Osteoblast (primary cell): ENCODE measurements at regions not wholly inside any gene's neighbourhood (a gene's known extent, or its start where the extent isn't known, plus 50 kb on each side); places are given as distances from the start of the nearest gene placed in this dataset.
A peak's percentile ranks its signal among the peaks of the same experiment; 100 is the strongest.

Experiments used
- DNase-seq: peaks from one replicate; pipeline ENCODE4 v3.0.0; 2011; ENCODE audit warnings: low spot score, mixed read lengths; ENCODE audit not compliant: insufficient read length; ENCODE audit errors: missing footprints
- H2AFZ ChIP-seq: 2 replicates; pipeline ENCODE4 v1.6.0; 2011; ENCODE audit warnings: mild to moderate bottlenecking, low read length
- H3K27ac ChIP-seq: 2 replicates; pipeline ENCODE4 v1.5.1; 2011; ENCODE audit warnings: mild to moderate bottlenecking, low read depth, low read length, moderate library complexity
- H3K27me3 ChIP-seq: 2 replicates; pipeline ENCODE4 v1.6.0; 2012; ENCODE audit warnings: mild to moderate bottlenecking, control low read depth, inconsistent platforms, low read length, moderate library complexity; ENCODE audit not compliant: insufficient read depth
- H3K36me3 ChIP-seq: 2 replicates; pipeline ENCODE4 v1.5.1; 2011; ENCODE audit warnings: mild to moderate bottlenecking, low read length, control low read depth, moderate library complexity; ENCODE audit not compliant: insufficient read depth
- H3K4me1 ChIP-seq: 2 replicates; pipeline ENCODE4 v1.5.1; 2011; ENCODE audit warnings: mild to moderate bottlenecking, low read length, control low read depth, moderate library complexity; ENCODE audit not compliant: insufficient read depth
- H3K4me2 ChIP-seq: 2 replicates; pipeline ENCODE4 v1.6.0; 2011; ENCODE audit warnings: mild to moderate bottlenecking, low read length; ENCODE audit not compliant: insufficient read depth
- H3K4me3 ChIP-seq: fragments of 200-600 bp; sonication (generic); 3 replicates; pipeline ENCODE4 v1.5.1; 2012; ENCODE audit warnings: mild to moderate bottlenecking, low read length, inconsistent platforms; ENCODE audit not compliant: insufficient read depth
- H3K79me2 ChIP-seq: 2 replicates; pipeline ENCODE4 v1.6.0; 2012; ENCODE audit warnings: mild to moderate bottlenecking, low read length, control low read depth, inconsistent platforms; ENCODE audit not compliant: insufficient read depth
- H3K9me3 ChIP-seq: 2 replicates; pipeline ENCODE4 v1.5.1; 2011; ENCODE audit warnings: low read depth, low read length, control low read depth
- H4K20me1 ChIP-seq: 2 replicates; pipeline ENCODE4 v1.6.0; 2012; ENCODE audit warnings: mild to moderate bottlenecking, low read length, control low read depth; ENCODE audit not compliant: insufficient read depth
- CTCF ChIP-seq: IDR thresholded peaks from 2 replicates; pipeline ENCODE4 v1.5.1; 2011; ENCODE audit warnings: mild to moderate bottlenecking, low read depth, low read length, moderate library complexity; ENCODE audit errors: extremely low read depth

GRCh38 chr5:71954329-71954728, 152.9 kb upstream of the MAP1B start:
- H4K20me1 ChIP-seq, result no peaks in the 10 kb centered on the region
- H3K4me1 ChIP-seq, result no peaks in the 10 kb centered on the region
- no peak overlapping the region for H3K27ac ChIP-seq
- H2AFZ ChIP-seq, result no peak overlapping the region
- H3K36me3 ChIP-seq, result no peaks in the 10 kb centered on the region
- no peak for DNase-seq
- H3K9me3 ChIP-seq, result no peaks in the 10 kb centered on the region
- H3K4me2 ChIP-seq, result no peak overlapping the region
- no peaks in the 10 kb centered on the region for H3K27me3 ChIP-seq
- H3K79me2 ChIP-seq, result no peaks in the 10 kb centered on the region
- H3K4me3 ChIP-seq, result no peak overlapping the region
- TF ChIP-seq CTCF, result no peak

DNA sequence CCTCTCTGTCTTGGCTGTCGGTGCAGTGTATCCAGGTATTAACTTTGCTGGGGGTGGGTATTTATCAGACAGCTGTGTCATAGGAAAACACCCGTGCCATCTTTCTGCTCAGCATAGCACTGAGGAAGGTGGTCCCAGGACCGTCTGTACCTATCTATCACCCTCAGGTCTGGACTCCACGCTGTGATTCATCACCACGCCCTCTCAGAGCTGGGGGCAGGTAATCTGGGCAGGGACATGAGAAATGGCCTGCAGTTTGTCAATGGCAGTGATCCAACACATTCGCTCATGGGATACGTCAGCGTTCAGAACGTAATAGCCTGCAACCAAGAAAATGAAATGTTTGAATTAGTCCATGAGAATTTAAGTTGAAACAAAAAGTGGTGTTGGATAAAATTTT, 151.6 kb upstream of the MAP1B start:
- Histone ChIP-seq H3K27me3 (no peaks in the 10 kb centered on the region), H3K27ac (no peak overlapping the region), H3K36me3 (no peaks in the 10 kb centered on the region), H3K4me2 (no peak overlapping the region), H3K79me2 (no peaks in the 10 kb centered on the region), H3K9me3 (no peaks in the 10 kb centered on the region), H3K4me3 (no peak overlapping the region), H4K20me1 (no peaks in the 10 kb centered on the region), H3K4me1 (no peaks in the 10 kb centered on the region), H2AFZ (no peak overlapping the region)
- no peak for DNase-seq
- TF ChIP-seq CTCF, result no peak

DNA sequence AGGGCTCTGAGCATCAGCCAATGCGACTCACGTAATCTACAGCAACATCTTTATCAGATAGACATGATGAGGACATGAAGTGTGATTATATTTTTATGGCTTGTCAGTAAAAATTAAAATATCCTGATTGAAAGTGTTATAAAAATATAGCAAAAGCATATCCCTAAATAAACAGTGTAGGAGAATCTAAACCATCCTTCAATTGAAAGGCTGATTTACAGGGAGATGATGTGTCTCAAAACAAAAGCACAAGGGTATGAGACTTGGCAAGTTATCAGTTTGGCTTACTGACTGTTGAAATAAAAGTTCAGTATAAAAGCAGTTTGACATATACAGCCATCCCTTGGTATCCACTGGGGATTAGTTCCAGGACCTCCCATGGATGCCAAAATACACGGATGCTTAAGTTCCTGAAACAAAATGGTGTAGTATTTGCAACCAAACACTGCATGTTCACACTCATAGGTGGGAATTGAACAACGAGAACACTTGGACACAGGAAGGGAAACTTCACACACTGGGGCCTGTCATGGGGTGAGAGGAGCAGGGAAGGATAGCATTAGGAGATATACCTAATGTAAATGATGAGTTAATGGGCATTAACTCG, 149.9 kb upstream of the MAP1B start:
- no peak for TF ChIP-seq CTCF
- DNase-seq, result peak; percentile 48
- Histone ChIP-seq H3K27ac (no peak overlapping the region), H3K79me2 (no peaks in the 10 kb centered on the region), H4K20me1 (no peaks in the 10 kb centered on the region), H3K4me3 (no peak overlapping the region), H2AFZ (no peak overlapping the region), H3K36me3 (no peaks in the 10 kb centered on the region), H3K4me2 (no peak overlapping the region), H3K9me3 (no peaks in the 10 kb centered on the region), H3K27me3 (no peaks in the 10 kb centered on the region), H3K4me1 (no peaks in the 10 kb centered on the region)

GRCh38 chr5:71960195-71960594, 147.1 kb upstream of the MAP1B start:
- Histone ChIP-seq H4K20me1 (no peaks in the 10 kb centered on the region), H3K4me3 (no peak overlapping the region), H3K4me2 (no peak overlapping the region), H3K79me2 (no peaks in the 10 kb centered on the region), H3K27me3 (peaks cover 6% of the 10 kb centered on the region), H3K36me3 (no peaks in the 10 kb centered on the region), H3K27ac (no peak overlapping the region), H2AFZ (no peak overlapping the region), H3K4me1 (no peaks in the 10 kb centered on the region), H3K9me3 (no peaks in the 10 kb centered on the region)
- no peak for TF ChIP-seq CTCF
- DNase-seq, result no peak
